HG02870 (cell line): ENCODE measurements at regions not wholly inside any gene's neighbourhood (a gene's known extent, or its start where the extent isn't known, plus 50 kb on each side); places are given as distances from the start of the nearest gene placed in this dataset.
A peak's percentile ranks its signal among the peaks of the same experiment; 100 is the strongest.

Experiments
- ATAC-seq: cut with Tn5 transposase; IDR thresholded peaks from one replicate; pipeline ENCODE4 v1.9.1; 2021; ENCODE audit warnings: mild to moderate bottlenecking, moderate library complexity; ENCODE audit not compliant: unreplicated experiment

DNA sequence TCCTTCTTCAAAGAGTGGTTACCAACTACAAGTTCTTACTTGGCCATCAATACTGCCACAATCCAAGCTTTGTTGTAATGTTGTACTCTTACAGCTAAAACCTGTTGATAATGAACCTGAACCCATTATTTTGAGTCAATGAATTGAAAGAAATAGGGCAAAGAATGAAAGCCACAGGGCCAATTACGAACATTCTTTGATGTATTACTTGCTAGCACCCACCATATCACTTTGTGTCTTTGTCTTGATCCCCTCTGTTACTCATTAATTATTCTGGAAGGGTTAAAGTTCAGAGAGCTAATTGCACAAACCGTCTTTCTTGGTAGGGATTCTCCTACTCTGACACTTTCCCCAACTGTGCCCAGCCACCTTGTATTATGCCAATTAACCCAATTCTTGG lies 53.2 kb upstream of the TFEC start:
- ATAC-seq = no peak

DNA sequence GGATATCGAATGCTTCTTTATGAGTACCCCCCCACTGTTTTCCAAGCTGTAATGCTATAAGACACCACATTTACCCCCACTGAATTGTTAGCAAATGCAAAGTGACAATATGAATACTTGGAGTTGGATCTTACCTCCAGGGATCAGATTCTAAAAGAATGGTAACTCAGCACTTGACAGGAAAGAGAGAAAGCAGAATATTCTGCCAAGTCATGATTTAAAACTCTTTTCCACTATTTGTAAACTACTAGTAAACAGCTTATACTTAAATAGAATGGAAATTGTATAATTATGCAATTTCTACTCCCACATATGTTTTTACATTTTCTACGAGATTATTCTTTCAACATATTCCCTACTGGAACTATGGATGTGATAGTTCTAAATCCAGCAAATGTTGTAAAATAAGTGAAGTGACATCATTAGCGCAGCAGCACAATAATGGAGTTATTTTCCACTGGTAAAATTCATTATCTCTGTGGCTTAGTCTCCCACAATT lies 56.0 kb upstream of the TFEC start:
- no peak for ATAC-seq

DNA sequence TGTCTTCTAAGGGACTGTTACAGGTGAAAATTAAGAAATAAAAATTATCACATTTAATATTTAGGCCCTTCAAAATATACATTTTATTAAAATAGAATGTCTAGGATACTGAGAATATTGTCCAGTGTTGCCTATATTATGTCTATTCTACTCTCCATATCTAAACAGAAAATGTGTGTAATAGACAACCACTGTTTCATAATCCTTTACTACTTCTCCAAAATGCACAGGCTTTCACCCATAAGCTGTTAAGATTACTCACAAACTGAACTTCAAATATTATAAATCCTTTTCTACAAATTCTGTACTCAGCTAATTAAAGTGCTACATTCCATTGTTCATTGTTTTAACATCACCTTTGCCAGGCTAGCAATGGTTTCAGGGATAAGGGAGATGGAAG lies 56.7 kb upstream of the TFEC start:
- ATAC-seq = no peak

DNA sequence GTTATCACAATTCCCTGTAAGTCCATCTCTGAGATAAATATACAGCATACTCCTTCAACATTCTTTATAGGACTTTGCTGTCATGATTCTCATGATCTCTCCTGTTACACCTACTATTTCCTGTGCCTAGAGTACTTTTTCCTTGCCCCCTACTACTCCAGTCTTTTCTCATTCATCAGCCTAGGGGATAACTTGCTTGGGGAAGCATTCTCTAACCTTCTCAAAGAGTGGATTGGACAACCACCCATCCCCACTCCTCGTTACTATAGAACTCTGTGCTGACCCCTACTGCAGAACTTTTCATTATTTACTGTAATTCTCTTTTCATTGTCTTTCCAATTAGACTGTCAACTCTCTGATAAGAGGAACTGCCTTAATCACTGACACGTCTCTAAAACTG lies 57.4 kb upstream of the TFEC start:
- ATAC-seq = no peak

DNA sequence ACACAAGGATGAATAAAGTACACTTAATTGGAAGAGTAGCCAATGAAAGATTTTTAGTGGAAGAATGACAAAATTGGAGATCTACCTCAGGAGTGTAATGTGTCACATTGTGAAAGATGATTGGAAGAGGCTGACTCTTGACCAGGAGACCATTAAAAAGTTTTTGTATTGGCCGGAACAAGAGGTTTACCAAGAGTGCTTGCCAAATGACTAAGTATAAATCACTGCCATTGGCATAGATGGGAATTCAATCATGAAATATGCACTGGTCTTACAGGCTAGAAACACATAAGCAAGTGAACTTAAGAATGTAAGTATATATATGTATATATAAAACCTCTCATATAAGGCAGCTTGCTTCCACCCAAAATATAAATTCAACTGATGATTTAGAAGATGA lies 58.7 kb upstream of the TFEC start:
- ATAC-seq = no peak

DNA sequence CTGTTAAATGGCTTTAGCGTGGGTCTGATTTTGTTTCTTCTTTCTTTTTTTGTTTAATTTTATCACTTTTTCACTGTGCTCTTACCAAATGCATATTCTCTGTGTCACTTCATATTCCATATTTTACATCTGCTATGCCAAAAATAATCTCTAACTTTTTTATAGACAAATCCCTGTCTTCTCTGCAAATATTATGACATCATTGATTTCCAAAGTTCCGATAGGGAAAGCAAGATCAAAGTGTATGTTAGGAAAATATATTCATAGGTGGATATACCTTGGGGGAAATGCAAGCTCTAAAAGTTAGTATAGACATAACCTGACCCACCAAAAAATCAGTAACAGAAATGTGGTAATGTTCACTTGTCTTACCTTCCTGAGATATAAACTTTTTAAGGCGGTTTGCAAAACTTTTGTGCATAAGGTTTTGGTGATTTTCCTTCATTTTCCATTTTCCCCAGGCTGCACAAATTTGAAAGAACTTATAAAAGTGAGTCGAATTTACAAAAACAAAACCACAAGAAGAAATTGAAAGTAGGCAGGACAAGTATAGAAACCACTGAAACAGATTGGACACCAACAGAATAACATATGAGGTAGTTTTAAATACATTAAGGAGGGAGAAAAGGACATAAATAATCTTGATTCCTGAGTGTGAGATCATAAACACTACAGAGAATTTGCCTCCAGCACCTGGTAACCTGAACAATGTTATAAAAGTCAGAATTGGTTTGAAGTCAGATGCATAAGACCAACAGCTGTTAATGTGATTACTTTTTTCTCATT lies 63.1 kb upstream of the TFEC start:
- no peak for ATAC-seq

DNA sequence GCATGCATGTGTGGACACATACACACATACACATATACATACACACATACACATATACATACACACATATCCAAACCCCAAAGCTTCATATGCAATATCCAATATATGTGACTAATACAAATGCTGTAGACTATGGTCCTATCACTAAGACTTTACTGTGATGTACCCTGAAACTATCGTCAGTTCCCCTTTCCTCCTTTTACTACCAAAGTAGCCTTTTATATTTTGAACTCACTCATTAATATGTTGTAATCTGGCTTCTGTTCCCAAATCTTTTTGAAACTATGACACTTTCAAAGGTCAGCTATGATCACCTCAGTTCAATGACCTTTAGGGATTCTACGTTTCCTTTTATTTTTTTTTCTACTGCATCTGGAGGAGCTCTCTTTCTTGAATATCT lies 64.8 kb upstream of the TFEC start:
- no peak for ATAC-seq

DNA sequence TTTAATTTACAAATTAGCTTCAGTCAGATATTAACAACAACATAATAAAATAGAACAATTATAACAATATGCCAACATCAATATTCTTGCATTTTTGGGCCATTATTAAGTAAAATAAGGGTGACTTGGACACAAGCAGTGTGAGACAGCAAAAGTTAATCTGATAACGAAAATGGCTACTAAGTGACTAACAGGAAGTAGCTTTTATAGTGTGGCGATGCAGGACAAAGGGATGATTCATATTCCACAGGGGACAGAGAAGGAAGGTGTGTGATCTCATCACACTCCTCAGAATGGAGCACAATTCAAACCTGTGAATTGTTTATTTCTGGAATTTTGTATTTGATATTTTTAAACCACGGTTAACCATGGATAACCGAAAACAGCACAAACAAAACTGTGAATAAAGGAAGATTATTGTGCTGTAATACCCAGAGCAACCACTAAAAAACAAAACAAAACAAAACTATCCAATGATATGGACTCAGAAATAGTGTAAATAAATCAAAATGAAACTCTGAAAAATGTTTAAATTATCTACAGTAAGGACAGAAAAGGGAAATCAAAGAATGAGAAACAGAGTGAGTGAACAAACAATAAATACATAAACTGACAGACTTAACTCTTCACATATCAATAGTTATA lies 66.9 kb upstream of the TFEC start:
- ATAC-seq = no peak

DNA sequence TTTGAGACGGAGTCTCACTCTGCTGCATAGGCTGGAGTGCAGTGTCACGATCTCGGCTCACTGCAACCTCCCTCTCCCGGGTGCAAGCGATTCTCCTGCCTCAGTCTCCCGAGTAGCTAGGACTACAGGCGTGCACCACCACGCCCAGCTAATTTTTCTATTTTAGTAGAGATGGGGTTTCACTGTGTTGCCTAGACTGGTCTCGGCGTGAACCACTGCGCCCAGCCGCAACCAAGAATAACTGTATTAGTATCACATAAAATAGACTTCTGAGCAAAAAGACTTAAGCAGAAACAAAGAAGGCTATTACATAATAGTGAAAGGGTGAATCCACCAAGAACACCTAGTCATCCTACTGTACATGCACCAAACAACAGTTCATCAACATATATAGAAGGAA lies 67.6 kb upstream of the TFEC start:
- ATAC-seq = no peak

DNA sequence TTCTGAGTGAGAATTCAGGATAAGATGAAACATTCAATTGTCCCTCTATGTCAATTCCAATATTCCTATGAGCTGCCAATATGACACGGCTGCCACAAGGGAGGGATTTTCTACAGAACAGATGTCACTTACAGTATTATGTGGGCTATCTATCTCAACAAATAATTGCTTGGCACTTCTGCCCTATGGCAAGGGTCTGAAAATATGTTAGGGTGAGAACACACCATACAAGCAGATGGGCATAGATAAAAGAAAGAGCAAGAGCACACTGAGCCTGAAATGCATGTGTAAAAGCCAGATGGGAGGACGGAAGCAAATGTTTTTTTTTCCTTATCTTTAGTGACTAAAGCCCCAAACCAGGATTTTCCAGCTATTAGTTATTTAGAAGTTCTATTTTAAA lies 70.1 kb upstream of the TFEC start:
- ATAC-seq = no peak

DNA sequence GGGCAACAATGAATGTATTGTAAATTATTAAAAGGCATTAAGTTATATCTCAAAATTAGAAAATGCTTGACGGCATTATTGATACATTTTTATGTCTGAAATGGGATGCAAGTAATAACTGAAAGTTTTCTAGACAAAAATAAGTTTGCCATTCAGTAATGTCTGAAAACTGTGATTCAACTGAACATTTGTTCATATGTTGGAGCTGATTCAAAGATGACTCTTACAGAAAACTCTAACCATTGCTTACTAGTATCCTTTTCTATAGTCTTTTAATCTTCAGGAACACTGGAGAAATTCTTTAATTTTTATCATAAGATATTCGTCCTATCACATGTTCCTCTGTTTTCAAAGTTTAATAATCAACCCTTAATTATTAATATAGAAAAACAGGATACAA lies 71.1 kb upstream of the TFEC start:
- no peak for ATAC-seq

DNA sequence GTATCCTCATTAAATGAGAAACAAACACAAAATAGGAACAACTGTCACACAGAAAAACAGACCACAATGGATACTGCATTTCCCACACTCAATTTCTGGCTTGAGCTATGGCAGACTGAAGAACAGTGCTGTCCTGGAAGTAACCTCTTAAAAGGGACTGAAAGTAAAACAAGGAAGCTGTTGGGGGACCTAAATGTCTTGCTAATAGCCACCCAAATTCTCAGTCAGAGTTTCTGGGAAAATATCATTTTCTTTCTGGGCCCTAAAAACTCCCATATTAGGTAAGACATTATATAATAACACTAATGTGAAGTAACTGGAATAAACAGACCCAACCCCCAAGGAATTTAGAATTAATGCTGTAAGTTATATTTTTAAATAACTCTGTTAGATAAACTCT lies 80.9 kb upstream of the TFEC start:
- ATAC-seq = peak; percentile 58

DNA sequence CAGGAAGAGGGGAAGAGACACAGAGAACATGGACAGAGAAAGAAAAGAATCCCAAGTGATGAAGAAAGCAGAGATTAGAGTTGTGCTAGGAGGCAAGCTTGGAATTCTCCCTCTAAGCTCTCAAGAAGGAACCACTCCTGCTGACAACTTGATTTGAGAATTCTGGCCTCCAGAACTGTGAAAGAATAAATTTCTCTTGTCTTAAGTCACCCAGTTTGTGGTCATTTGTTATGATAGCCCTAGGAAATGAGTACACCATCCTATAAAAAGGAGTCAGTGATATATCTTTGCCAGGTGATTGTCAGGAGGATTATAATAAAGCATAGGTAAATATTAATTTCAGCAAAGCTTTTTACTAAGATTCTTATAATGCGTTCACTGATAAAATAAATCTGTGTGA lies 82.7 kb upstream of the TFEC start:
- no peak for ATAC-seq

DNA sequence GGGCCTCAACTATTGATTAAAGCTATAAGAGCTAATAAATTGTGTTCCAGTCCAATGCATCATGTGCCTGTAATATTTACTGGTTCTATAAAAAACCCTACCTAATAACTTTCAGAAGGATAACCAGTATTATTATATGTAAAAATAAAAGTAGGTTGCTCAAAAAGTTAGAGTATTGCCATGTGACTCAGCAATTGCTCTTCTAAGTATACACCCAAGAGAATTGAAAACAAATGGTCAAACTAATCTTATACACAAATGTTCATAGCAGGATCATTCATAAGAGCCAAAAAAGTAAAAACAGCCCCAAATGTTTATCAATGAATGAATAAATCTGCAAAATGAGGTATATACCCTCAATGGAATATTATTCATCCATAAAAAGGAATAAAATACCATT lies 89.5 kb upstream of the TES start:
- ATAC-seq = no peak

DNA sequence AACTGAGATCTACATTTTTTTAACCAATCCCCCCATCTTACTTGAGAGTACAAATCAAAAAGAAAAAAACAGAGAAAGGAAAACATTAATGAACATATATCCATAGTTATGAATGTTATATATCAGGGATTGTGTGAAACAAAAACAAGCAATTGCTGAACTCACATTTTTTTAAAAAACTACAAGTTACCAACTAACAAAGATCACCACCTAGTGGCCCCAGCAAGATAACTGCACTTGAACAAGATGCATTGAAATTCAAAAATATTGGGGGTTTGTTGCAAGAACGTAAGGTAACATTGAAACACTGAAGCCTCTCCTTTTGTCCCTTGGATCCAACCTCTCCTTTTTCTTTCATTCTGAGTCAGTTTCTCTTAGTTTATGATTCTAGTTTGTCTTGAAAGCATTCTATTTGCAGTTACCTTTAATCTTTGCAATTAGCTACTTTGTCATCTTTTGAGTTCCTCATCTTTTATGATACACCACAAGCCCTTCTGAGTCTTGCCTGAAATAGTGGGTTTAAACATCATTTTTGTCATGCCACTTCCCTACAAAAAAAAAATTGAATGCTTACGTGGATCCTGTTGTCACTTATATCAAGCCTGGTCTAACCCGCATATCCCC lies 87.3 kb upstream of the TES start:
- peak; percentile 67 for ATAC-seq

DNA sequence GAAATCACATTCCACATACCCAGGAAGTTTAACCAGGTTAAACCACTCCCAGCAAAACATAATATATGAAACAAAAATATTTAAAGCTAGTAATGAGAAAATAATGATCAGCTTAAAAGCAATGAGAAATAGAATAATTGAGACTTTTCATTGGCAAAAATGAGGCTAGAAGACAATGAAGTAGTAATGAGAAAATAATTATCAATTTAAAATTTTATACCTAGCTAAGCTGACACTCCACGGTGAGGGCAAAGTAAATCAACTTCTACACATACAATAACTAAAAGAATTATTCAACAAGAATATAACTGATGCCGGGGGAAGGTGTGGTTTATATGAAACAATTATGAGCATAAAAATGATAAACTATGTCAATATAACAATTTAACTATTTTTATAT lies 82.2 kb upstream of the TES start:
- no peak for ATAC-seq

DNA sequence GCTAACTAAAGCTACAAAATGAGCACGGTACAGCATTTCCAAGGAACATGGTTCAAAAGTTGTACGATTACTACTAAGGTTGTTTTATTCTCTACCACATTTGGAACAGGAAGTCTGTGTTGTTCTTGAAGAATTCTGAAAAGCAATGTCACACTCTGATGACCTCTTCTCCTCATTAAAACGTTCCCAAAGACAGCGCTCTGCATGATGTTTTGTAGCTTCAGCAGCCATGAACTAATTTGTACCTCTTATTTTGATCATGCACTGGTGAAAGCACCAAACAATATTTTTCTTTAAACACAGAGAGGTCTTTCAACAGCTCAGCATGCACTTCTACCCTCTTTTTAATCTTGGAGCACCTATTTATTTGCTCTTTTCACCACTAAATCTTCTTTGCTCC lies 75.0 kb upstream of the TES start:
- no peak for ATAC-seq

DNA sequence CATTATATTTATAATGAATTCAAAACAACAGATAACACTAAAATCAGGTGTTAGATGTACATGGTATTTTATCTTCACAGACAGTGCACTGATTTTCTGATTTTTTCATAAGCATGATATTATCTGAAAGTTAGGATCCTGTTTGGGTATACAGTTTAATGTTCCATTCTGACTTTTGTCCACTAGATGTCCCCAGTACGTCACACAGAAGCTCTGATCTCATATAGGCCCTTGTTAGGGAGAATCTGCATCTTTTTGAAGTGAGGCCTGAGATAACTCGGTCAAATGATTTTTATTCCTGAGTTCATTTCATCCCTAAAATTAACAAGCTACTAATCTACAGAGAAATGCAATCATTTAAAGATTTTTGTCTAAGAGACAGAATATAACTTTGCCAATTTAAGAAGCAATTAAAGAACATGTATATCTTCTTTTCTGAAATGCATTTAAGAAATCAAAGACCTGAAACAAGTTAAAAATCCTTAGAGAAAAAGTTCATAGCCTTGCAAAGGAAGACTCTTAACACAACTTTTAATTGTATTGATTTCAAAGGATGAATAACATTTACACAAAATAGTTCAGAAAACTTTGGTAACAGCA lies 72.0 kb upstream of the TES start:
- ATAC-seq = peak; percentile 95

DNA sequence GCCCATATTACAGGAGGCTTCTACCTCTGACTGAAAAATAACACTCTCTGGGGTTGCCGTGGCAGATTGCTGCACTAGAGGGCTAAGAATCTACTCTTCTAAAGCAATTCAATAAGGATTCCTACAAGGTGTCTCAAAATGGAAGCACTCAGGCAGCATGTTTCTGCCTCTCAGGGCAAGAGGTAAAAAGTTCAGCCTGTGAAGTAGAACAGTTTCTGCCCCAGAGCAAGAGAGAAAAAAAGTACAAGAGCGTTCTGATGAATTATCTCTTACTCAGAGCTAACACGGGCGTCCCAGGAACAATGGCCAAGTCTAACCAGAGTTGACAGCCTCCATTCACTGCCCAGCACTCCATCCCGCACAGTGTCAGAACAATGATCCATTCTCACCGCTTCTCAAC lies 71.3 kb upstream of the TES start:
- no peak for ATAC-seq

DNA sequence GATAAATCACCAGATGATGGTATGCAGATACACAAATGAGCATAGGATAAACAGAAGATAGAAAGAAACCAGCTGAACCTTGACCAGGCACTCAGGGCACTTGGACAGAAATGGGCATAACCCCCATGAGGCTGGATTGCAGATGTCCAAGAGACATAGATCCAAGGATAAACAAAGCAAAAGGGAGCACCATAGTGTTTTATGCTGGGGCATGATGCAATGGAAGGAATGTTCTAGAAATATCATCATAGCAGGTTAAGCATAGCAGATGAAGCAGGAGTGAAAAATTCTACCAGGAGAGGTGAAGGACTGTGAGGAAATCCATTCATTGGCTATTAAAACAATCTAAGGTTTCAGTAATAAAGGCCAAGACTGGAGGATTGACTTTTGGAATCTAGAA lies 70.5 kb upstream of the TES start:
- ATAC-seq = no peak

DNA sequence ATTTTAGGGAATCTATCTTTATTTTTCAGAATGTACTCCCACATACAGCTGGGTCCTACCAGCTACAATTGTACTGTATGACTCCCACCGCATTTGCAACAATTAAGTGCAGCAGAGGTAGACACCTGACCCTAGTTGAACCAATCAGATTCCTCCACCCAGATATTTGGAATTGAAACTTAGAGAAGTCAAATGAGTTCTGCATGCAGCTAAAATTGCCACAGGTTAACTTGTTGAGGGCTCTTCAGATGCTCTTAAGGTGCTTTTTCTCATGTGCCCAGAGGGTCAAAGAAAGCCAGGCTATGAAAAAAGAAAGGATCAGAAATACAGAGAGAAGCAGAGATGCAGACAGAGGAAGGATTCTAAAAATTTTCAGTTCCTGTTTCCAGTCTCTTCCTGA lies 68.0 kb upstream of the TES start:
- no peak for ATAC-seq

DNA sequence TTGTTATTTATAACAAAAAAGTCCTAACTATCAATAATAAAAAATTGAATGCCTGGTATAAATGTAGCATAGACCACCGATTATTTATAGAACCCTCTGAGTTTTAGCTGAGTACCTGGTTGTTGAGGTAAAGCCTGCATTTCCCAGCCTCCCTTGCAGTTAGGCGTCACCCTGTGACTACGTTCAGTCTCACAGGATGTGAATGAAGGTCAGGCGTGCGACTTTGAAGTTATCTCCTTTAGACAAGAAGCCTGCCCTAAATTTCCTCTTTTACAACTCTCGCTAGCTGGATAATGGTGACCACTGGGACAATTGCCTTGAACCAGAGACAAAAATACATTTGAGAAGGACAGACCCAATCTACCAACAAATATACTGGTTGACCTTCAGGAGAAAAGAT lies 67.5 kb upstream of the TES start:
- no peak for ATAC-seq
